H1 (cell line): ENCODE measurements at regions not wholly inside any gene's neighbourhood (a gene's known extent, or its start where the extent isn't known, plus 50 kb on each side); places are given as distances from the start of the nearest gene placed in this dataset.

Experiments
- CTCF ChIA-PET: fragments of 300-600 bp; sonication (Branson Sonifier 250); formaldehyde crosslinking; loops from one replicate; lab custom pipeline; 2021; ENCODE audit not compliant: partially characterized antibody; lab: Charles Lee
- POLR2A ChIA-PET: fragments of 300-600 bp; sonication (Branson Sonifier 250); formaldehyde crosslinking; loops from one replicate; lab custom pipeline; 2021; ENCODE audit warnings: inconsistent platforms; ENCODE audit not compliant: partially characterized antibody; lab: Charles Lee
- DNase-seq, 2 experiments: peaks; one replicate each; pipeline versions ENCODE4 v3.0.0 to v3.0.0-alpha.2; 2010 to 2022; ENCODE audit warnings: low spot score in 2 of 2, low read depth in 1 of 2, mixed read lengths in 1 of 2
- FAIRE-seq: peaks from 2 replicates; lab custom pipeline; 2011; peaks lifted over from hg19 to GRCh38; lab: Jason Lieb, UNC
- H2AFZ ChIP-seq: 2 replicates; pipeline ENCODE4 v1.8.1; 2012; ENCODE audit warnings: low read length, inconsistent platforms
- H2AK5ac ChIP-seq: 2 replicates; pipeline ENCODE4 v1.6.1; 2013; ENCODE audit warnings: low read depth, low read length
- H2BK120ac ChIP-seq: replicated peaks from 2 replicates; pipeline ENCODE3; 2013; ENCODE audit warnings: low read depth, low read length, inconsistent platforms
- H2BK12ac ChIP-seq: 2 replicates; pipeline ENCODE4 v1.6.1; 2013; ENCODE audit warnings: low read depth, low read length
- H2BK15ac ChIP-seq: 2 replicates; pipeline ENCODE4 v1.6.1; 2013; ENCODE audit warnings: low read length
- H2BK20ac ChIP-seq: 2 replicates; pipeline ENCODE4 v1.6.1; 2013; ENCODE audit warnings: low read length
- H2BK5ac ChIP-seq: 2 replicates; pipeline ENCODE4 v1.6.1; 2013; ENCODE audit warnings: low read depth, low read length
- H3K14ac ChIP-seq: 2 replicates; pipeline ENCODE4 v1.6.1; 2013; ENCODE audit warnings: inconsistent platforms; ENCODE audit not compliant: insufficient read length
- H3K18ac ChIP-seq: 2 replicates; pipeline ENCODE4 v1.6.1; 2013; ENCODE audit warnings: low read length; ENCODE audit errors: extremely low read depth
- H3K23ac ChIP-seq: 2 replicates; pipeline ENCODE4 v1.6.1; 2013; ENCODE audit warnings: inconsistent platforms; ENCODE audit not compliant: insufficient read length
- H3K23me2 ChIP-seq: 2 replicates; pipeline ENCODE4 v1.6.1; 2013; ENCODE audit warnings: low read depth, low read length
- H3K27ac ChIP-seq: 2 replicates; pipeline ENCODE4 v1.6.1; 2011; ENCODE audit warnings: low read depth, low read length, inconsistent platforms
- H3K27me3 ChIP-seq, 4 experiments: replicated peaks in 1 of 4; 1 replicate in 1 of 4; 2 replicates in 3 of 4; pipeline versions ENCODE4 v1.6.1 to v1.8.1; 2011 to 2013; ENCODE audit warnings: low read length in 3 of 4, mild to moderate bottlenecking in 3 of 4, inconsistent platforms in 2 of 4, mixed read lengths in 2 of 4, moderate library complexity in 1 of 4; ENCODE audit not compliant: control insufficient read depth in 3 of 4, insufficient read depth in 3 of 4; ENCODE audit errors: extremely low read depth in 1 of 4
- H3K36me3 ChIP-seq, 4 experiments: 2 replicates each; pipeline versions ENCODE4 v1.6.1 to v1.8.1; 2011 to 2013; ENCODE audit warnings: mild to moderate bottlenecking in 4 of 4, low read length in 3 of 4, moderate library complexity in 2 of 4, control low read depth in 1 of 4, inconsistent platforms in 1 of 4; ENCODE audit not compliant: insufficient read depth in 4 of 4, control insufficient read depth in 2 of 4
- H3K4ac ChIP-seq: replicated peaks from 2 replicates; pipeline ENCODE3; 2013; ENCODE audit warnings: low read length, low read depth, mixed read lengths, inconsistent platforms; ENCODE audit not compliant: insufficient read length
- H3K4me1 ChIP-seq, 4 experiments: replicated peaks in 1 of 4; 1 replicate in 1 of 4; 2 replicates in 3 of 4; pipeline versions ENCODE4 v1.6.1 to v1.8.1; 2011 to 2013; ENCODE audit warnings: low read length in 3 of 4, inconsistent platforms in 2 of 4, mixed read lengths in 1 of 4; ENCODE audit not compliant: insufficient read depth in 4 of 4, control insufficient read depth in 3 of 4
- H3K4me2 ChIP-seq, 2 experiments: 2 replicates each; pipeline versions ENCODE4 v1.6.1 to v1.8.1; 2011 to 2013; ENCODE audit warnings: low read depth in 2 of 2, low read length in 2 of 2, control low read depth in 1 of 2, inconsistent platforms in 1 of 2, mild to moderate bottlenecking in 1 of 2; ENCODE audit not compliant: insufficient read depth in 1 of 2
- H3K4me3 ChIP-seq, 4 experiments: fragments of 200-600, 300-600 bp in 1 of 4; sonication (generic), shearing (Covaris generic), sonication (Bioruptor Twin) in 1 of 4; 2 replicates each; pipeline versions ENCODE4 v1.5.1 to v1.8.1; 2011 to 2016; ENCODE audit warnings: low read length in 4 of 4, low read depth in 3 of 4, control low read depth in 2 of 4, inconsistent platforms in 2 of 4, mild to moderate bottlenecking in 2 of 4, mixed read lengths in 1 of 4, moderate library complexity in 1 of 4; ENCODE audit not compliant: insufficient read depth in 2 of 4; ENCODE audit errors: extremely low read depth in 1 of 4
- H3K56ac ChIP-seq: replicated peaks from 2 replicates; pipeline ENCODE3; 2013; ENCODE audit warnings: low read depth, mild to moderate bottlenecking, mixed read lengths, low read length, inconsistent platforms; ENCODE audit not compliant: insufficient read length
- H3K79me1 ChIP-seq: 2 replicates; pipeline ENCODE4 v1.6.1; 2013; ENCODE audit warnings: low read depth, low read length, control low read depth
- H3K79me2 ChIP-seq, 2 experiments: 2 replicates each; pipeline versions ENCODE4 v1.6.1 to v1.8.1; 2012 to 2013; ENCODE audit warnings: low read length in 2 of 2, mild to moderate bottlenecking in 2 of 2, inconsistent platforms in 1 of 2; ENCODE audit not compliant: insufficient read depth in 2 of 2, control insufficient read depth in 1 of 2
- H3K9ac ChIP-seq, 4 experiments: replicated peaks in 1 of 4; 1 replicate in 1 of 4; 2 replicates in 3 of 4; pipeline versions ENCODE4 v1.6.1 to v1.8.1; 2011 to 2013; ENCODE audit warnings: low read depth in 3 of 4, low read length in 3 of 4, control low read depth in 2 of 4, mild to moderate bottlenecking in 2 of 4, moderate library complexity in 2 of 4, inconsistent platforms in 1 of 4; ENCODE audit errors: extremely low read depth in 1 of 4
- H3K9me3 ChIP-seq, 2 experiments: 2 replicates each; pipeline versions ENCODE4 v1.6.1 to v1.8.1; 2012 to 2013; ENCODE audit warnings: mild to moderate bottlenecking in 2 of 2, moderate library complexity in 2 of 2, control low read depth in 1 of 2, inconsistent platforms in 1 of 2, low read depth in 1 of 2, low read length in 1 of 2, mixed read lengths in 1 of 2; ENCODE audit not compliant: insufficient read depth in 2 of 2
- H4K20me1 ChIP-seq, 2 experiments: replicated peaks in 1 of 2; 2 replicates each; pipeline versions ENCODE3 to v1.8.1; 2011 to 2013; ENCODE audit warnings: inconsistent platforms in 2 of 2, low read length in 2 of 2, mild to moderate bottlenecking in 1 of 2; ENCODE audit not compliant: insufficient read depth in 2 of 2, control insufficient read depth in 1 of 2
- H4K5ac ChIP-seq: 2 replicates; pipeline ENCODE4 v1.6.1; 2013; ENCODE audit warnings: low read length, low read depth, mixed read lengths, inconsistent platforms; ENCODE audit not compliant: insufficient read length
- H4K8ac ChIP-seq: 2 replicates; pipeline ENCODE4 v1.8.0; 2013; ENCODE audit warnings: mild to moderate bottlenecking, moderate library complexity, low read length, inconsistent platforms; ENCODE audit not compliant: insufficient read depth; ENCODE audit errors: extremely low read depth
- H4K91ac ChIP-seq: replicated peaks from 2 replicates; pipeline ENCODE3; 2013; ENCODE audit warnings: low read length, mixed read lengths, inconsistent platforms; ENCODE audit not compliant: insufficient read length
- BACH1 ChIP-seq: IDR thresholded peaks from 2 replicates; pipeline ENCODE4 v1.6.1; 2012; ENCODE audit warnings: low read length, improper control_type of control experiment
- EGR1 ChIP-seq: IDR thresholded peaks from 2 replicates; pipeline ENCODE4 v1.6.1; 2011; ENCODE audit warnings: low read depth, low read length, borderline replicate concordance
- JUND ChIP-seq: IDR thresholded peaks from 2 replicates; pipeline ENCODE4 v1.6.1; 2011; ENCODE audit warnings: mild to moderate bottlenecking, improper control_type of control experiment, low read length
- MAFK ChIP-seq: IDR thresholded peaks from 2 replicates; pipeline ENCODE4 v1.6.1; 2012; ENCODE audit warnings: low read depth, mild to moderate bottlenecking, improper control_type of control experiment, low read length
- PHF8 ChIP-seq: fragments of 200-600 bp; sonication (generic); conservative IDR thresholded peaks from 2 replicates; pipeline ENCODE4 v1.7.1; 2012; ENCODE audit warnings: low read depth, mild to moderate bottlenecking, inconsistent platforms, low read length, moderate library complexity
- RAD21 ChIP-seq, 2 experiments: IDR thresholded peaks in 1 of 2; conservative IDR thresholded peaks in 1 of 2; 2 replicates each; pipeline ENCODE4 v1.6.1; 2011; ENCODE audit warnings: low read depth in 2 of 2, low read length in 2 of 2, improper control_type of control experiment in 1 of 2, inconsistent platforms in 1 of 2, mild to moderate bottlenecking in 1 of 2, moderate library complexity in 1 of 2
- RXRA ChIP-seq: IDR thresholded peaks from 2 replicates; pipeline ENCODE4 v1.6.1; 2011; ENCODE audit warnings: low read depth, mild to moderate bottlenecking, low read length, moderate library complexity; ENCODE audit not compliant: insufficient read depth
- WGBS, 2 experiments: shearing (Covaris generic) in 1 of 2; methylation state at CpG; one replicate each; pipeline versions ENCODE4 v1.1.6 to v1.1.7; 2013 to 2015; ENCODE audit warnings: low lambda C conversion rate in 2 of 2, mixed read lengths in 2 of 2, inconsistent platforms in 1 of 2, low coverage in 1 of 2, missing lambda C conversion rate in 1 of 2; ENCODE audit not compliant: insufficient replicate concordance in 2 of 2, insufficient coverage in 1 of 2, insufficient read length in 1 of 2; ENCODE audit errors: extremely low coverage in 1 of 2, missing lambda C conversion rate in 1 of 2; 5-methylcytosine and 5-hydroxymethylcytosine counted together
- TF ChIP-seq, protein P1 (sequence below), 3 experiments: IDR thresholded peaks; 1 replicate in 2 of 3; 2 replicates in 1 of 3; pipeline versions ENCODE4 v1.5.1 to v1.6.1; 2011; ENCODE audit warnings: low read length in 3 of 3, mild to moderate bottlenecking in 3 of 3, inconsistent platforms in 2 of 3, low read depth in 1 of 3, moderate library complexity in 1 of 3; ENCODE audit not compliant: insufficient read depth in 1 of 3; ENCODE audit errors: control extremely low read depth in 1 of 3

- Histone ChIP-seq H3K4ac (no peak overlapping the region), H3K9me3 (no peaks in the 10 kb centered on the region), H2AFZ (peak overlapping the region; percentile 35; the same call in 1 of the 2 replicates), H2BK12ac (peak overlapping the region; percentile 39; the same call in 1 of the 2 replicates), H3K23me2 (no peaks in the 10 kb centered on the region), H3K56ac (no peak overlapping the region), H3K18ac (no peak overlapping the region), H3K4me2 (no peak overlapping the region), H3K36me3 (no peaks in the 10 kb centered on the region), H2AK5ac (no peak overlapping the region), H4K91ac (no peak overlapping the region), H4K8ac (no peak overlapping the region), H2BK5ac (0 out of 2 replicates have a peak overlapping the region, but pooled peaks have one; percentile 7), H3K27ac (no peak overlapping the region), H3K14ac (no peak overlapping the region), H4K5ac (no peak overlapping the region), H3K9ac (no peak overlapping the region), H3K79me1 (no peaks in the 10 kb centered on the region), H2BK120ac (no peak overlapping the region), H3K4me1 (peaks cover 0 to 5% (median 1%) of the 10 kb centered on the region in 4 experiments; a peak in 3 of 7 replicates), H3K27me3 (no peaks in the 10 kb centered on the region; a peak in 1 of 7 replicates), H3K79me2 (no peaks in the 10 kb centered on the region), H4K20me1 (no peaks in the 10 kb centered on the region), H2BK15ac (no peak overlapping the region), H2BK20ac (no peak overlapping the region), H3K23ac (no peak overlapping the region), H3K4me3 (no peak overlapping the region)
- DNase-seq, result no peak
- POLR2A ChIA-PET, result interaction anchor here (1.1 to 2.5 kb wide), 3 partner anchors 11 to 148 kb away, joined by 3 to 7 read pairs (median 4); partner anchors contain the start of gene CEBPB
- 93% methylated on average over 11 of the region's 12 CpGs; no CpG with 5 or more reads in 1 of the 2 experiments for WGBS, 2 experiments
- no peak for FAIRE-seq
- CTCF ChIA-PET, result interaction anchor here (0.6 to 2.3 kb wide), 19 partner anchors 8 to 303 kb away, joined by 3 to 10 read pairs (median 4); no protein-coding TSS in a partner anchor
- TF ChIP-seq RXRA (no peak), EGR1 (no peak), MAFK (peak; percentile 100), JUND (no peak), BACH1 (peak; percentile 98), PHF8 (no peak), RAD21 (IDR thresholded peaks at IDR 0.05 in 1 of 2, conservative IDR thresholded peaks at IDR 0.05 in 1 of 2; ENCODE audit: low read depth in 2 of 2, low read length in 2 of 2) (peak; percentile 6 to 37; a peak in 2 of 4 replicates)
- TF ChIP-seq, protein P1, sequence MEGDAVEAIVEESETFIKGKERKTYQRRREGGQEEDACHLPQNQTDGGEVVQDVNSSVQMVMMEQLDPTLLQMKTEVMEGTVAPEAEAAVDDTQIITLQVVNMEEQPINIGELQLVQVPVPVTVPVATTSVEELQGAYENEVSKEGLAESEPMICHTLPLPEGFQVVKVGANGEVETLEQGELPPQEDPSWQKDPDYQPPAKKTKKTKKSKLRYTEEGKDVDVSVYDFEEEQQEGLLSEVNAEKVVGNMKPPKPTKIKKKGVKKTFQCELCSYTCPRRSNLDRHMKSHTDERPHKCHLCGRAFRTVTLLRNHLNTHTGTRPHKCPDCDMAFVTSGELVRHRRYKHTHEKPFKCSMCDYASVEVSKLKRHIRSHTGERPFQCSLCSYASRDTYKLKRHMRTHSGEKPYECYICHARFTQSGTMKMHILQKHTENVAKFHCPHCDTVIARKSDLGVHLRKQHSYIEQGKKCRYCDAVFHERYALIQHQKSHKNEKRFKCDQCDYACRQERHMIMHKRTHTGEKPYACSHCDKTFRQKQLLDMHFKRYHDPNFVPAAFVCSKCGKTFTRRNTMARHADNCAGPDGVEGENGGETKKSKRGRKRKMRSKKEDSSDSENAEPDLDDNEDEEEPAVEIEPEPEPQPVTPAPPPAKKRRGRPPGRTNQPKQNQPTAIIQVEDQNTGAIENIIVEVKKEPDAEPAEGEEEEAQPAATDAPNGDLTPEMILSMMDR (IDR thresholded peaks at IDR 0.05; ENCODE audit: control extremely low read depth in 1 of 3, insufficient read depth in 1 of 3, low read depth in 1 of 3, low read length in 3 of 3), result peak; percentile 26 to 53 (median 45)
Measured at GRCh38 chr20:50338479-50339391, 148.1 kb downstream of the CEBPB start.
